ENCODE measurements at regions not wholly inside any gene's neighbourhood (a gene's known extent, or its start where the extent isn't known, plus 50 kb on each side); places are given as distances from the start of the nearest gene placed in this dataset.

GRCh38 chr5:56447232-56447631 is 214.1 kb upstream of the ANKRD55 start:
- no peak for TF ChIP-seq CTCF (IDR thresholded peaks at IDR 0.05)
- no peak for TF ChIP-seq POLR2A (IDR thresholded peaks at IDR 0.05)

Data from testis (tissue), 2 donors.